Mesenchymal stem cell (in vitro differentiated cells and primary cell): ENCODE measurements at regions not wholly inside any gene's neighbourhood (a gene's known extent, or its start where the extent isn't known, plus 50 kb on each side); places are given as distances from the start of the nearest gene placed in this dataset. TPM values are rescaled to one million over a fixed set of nuclear protein-coding genes. Genes with fewer than 3 reads are reported as not detected.
"Not testable (repeated sequence)": the region's sequence is repeated elsewhere in the genome, so short reads cannot be mapped to it uniquely, and the experiment has no call there.

ENCODE experiments used
- DNase-seq: peaks from one replicate; pipeline ENCODE4 v3.0.0-alpha.2; 2013
- H2AFZ ChIP-seq: one replicate; pipeline ENCODE4 v1.6.1; 2013; ENCODE audit warnings: low read depth, mild to moderate bottlenecking, control low read depth, inconsistent platforms, low read length, moderate library complexity
- H2AK5ac ChIP-seq: 2 replicates; pipeline ENCODE4 v1.6.1; 2013; ENCODE audit warnings: low read length, moderate library complexity, mild to moderate bottlenecking, inconsistent platforms; ENCODE audit not compliant: severe bottlenecking
- H2BK120ac ChIP-seq: one replicate; pipeline ENCODE4 v1.6.1; 2013; ENCODE audit warnings: low read depth, mild to moderate bottlenecking, inconsistent platforms, low read length, moderate library complexity
- H2BK12ac ChIP-seq, 2 experiments: one replicate each; pipeline ENCODE4 v1.6.1; 2013; ENCODE audit warnings: inconsistent platforms in 2 of 2, low read length in 2 of 2, mild to moderate bottlenecking in 2 of 2, moderate library complexity in 2 of 2, control low read depth in 1 of 2
- H2BK15ac ChIP-seq: one replicate; pipeline ENCODE4 v1.6.1; 2013; ENCODE audit warnings: mild to moderate bottlenecking, low read depth, inconsistent platforms; ENCODE audit not compliant: poor library complexity, severe bottlenecking
- H2BK5ac ChIP-seq: 2 replicates; pipeline ENCODE4 v1.6.1; 2013; ENCODE audit warnings: low read depth, mild to moderate bottlenecking, low read length, control low read depth, inconsistent platforms; ENCODE audit not compliant: poor library complexity, severe bottlenecking
- H3K14ac ChIP-seq, 2 experiments: one replicate each; pipeline ENCODE4 v1.6.1; 2013; ENCODE audit warnings: inconsistent platforms in 2 of 2, low read length in 2 of 2, control low read depth in 1 of 2, mild to moderate bottlenecking in 1 of 2, moderate library complexity in 1 of 2
- H3K18ac ChIP-seq, 2 experiments: one replicate each; pipeline ENCODE4 v1.6.1; 2013; ENCODE audit warnings: inconsistent platforms in 2 of 2, low read length in 2 of 2, control low read depth in 1 of 2, low read depth in 1 of 2, mild to moderate bottlenecking in 1 of 2
- H3K23ac ChIP-seq, 2 experiments: one replicate each; pipeline ENCODE4 v1.6.1; 2013; ENCODE audit warnings: inconsistent platforms in 2 of 2, low read length in 2 of 2, mild to moderate bottlenecking in 2 of 2, moderate library complexity in 2 of 2, control low read depth in 1 of 2
- H3K27ac ChIP-seq: 2 replicates; pipeline ENCODE4 v1.5.1; 2013; ENCODE audit warnings: mild to moderate bottlenecking, moderate library complexity, low read length, control low read depth, inconsistent platforms; ENCODE audit not compliant: poor library complexity, severe bottlenecking
- H3K27me3 ChIP-seq, 2 experiments: 2 replicates each; pipeline versions ENCODE4 v1.6.1 to v1.7.0; 2013; ENCODE audit warnings: low read length in 2 of 2, mild to moderate bottlenecking in 2 of 2, moderate library complexity in 2 of 2, control low read depth in 1 of 2, inconsistent platforms in 1 of 2; ENCODE audit not compliant: control insufficient read depth in 1 of 2, insufficient read depth in 1 of 2
- H3K36me3 ChIP-seq, 2 experiments: 2 replicates each; pipeline versions ENCODE4 v1.6.1 to v1.7.0; 2013; ENCODE audit warnings: low read length in 2 of 2, control low read depth in 1 of 2, inconsistent platforms in 1 of 2, low read depth in 1 of 2, mild to moderate bottlenecking in 1 of 2; ENCODE audit not compliant: insufficient read depth in 2 of 2, control insufficient read depth in 1 of 2
- H3K4ac ChIP-seq, 2 experiments: one replicate each; pipeline ENCODE4 v1.6.1; 2013; ENCODE audit warnings: inconsistent platforms in 2 of 2, low read length in 2 of 2, mild to moderate bottlenecking in 2 of 2, moderate library complexity in 2 of 2, control low read depth in 1 of 2, low read depth in 1 of 2
- H3K4me1 ChIP-seq: 2 replicates; pipeline ENCODE4 v1.6.1; 2013; ENCODE audit warnings: low read depth, low read length, control low read depth; ENCODE audit not compliant: control insufficient read depth, insufficient read depth
- H3K4me2 ChIP-seq: 2 replicates; pipeline ENCODE4 v1.6.1; 2013; ENCODE audit warnings: low read length, mild to moderate bottlenecking, inconsistent platforms; ENCODE audit not compliant: poor library complexity, severe bottlenecking
- H3K4me3 ChIP-seq, 2 experiments: 2 replicates each; pipeline versions ENCODE4 v1.5.1 to v1.7.0; 2013; ENCODE audit warnings: low read length in 2 of 2, mild to moderate bottlenecking in 2 of 2, control low read depth in 1 of 2, low read depth in 1 of 2; ENCODE audit not compliant: insufficient read depth in 1 of 2
- H3K79me1 ChIP-seq: replicated peaks from 2 replicates; pipeline ENCODE4 v1.6.1; 2013; ENCODE audit warnings: mild to moderate bottlenecking, control low read depth, low read length, inconsistent platforms; ENCODE audit not compliant: poor library complexity, severe bottlenecking
- H3K9ac ChIP-seq: 2 replicates; pipeline ENCODE4 v1.7.0; 2013; ENCODE audit warnings: mild to moderate bottlenecking, low read length, moderate library complexity
- H3K9me3 ChIP-seq: 2 replicates; pipeline ENCODE4 v1.7.0; 2013; ENCODE audit warnings: mild to moderate bottlenecking, low read length; ENCODE audit not compliant: control insufficient read depth
- H4K8ac ChIP-seq: one replicate; pipeline ENCODE4 v1.6.1; 2013; ENCODE audit warnings: inconsistent platforms, mild to moderate bottlenecking, low read length, moderate library complexity
- H4K91ac ChIP-seq: one replicate; pipeline ENCODE4 v1.6.1; 2013; ENCODE audit warnings: mild to moderate bottlenecking, low read length, inconsistent platforms
- WGBS: methylation state at CpG from one replicate; pipeline ENCODE4 v1.1.7; 2013; ENCODE audit warnings: mixed read lengths; 5-methylcytosine and 5-hydroxymethylcytosine counted together
- small RNA-seq: library from polyadenylated mRNA; stranded (forward); fragments of <200 nt; extraction: miRNeasy Mini kit (QIAGEN cat#:217004); gene quantifications from one replicate; pipeline ENCODE3, GENCODE V24; 2013; ENCODE audit warnings: low read depth

DNA sequence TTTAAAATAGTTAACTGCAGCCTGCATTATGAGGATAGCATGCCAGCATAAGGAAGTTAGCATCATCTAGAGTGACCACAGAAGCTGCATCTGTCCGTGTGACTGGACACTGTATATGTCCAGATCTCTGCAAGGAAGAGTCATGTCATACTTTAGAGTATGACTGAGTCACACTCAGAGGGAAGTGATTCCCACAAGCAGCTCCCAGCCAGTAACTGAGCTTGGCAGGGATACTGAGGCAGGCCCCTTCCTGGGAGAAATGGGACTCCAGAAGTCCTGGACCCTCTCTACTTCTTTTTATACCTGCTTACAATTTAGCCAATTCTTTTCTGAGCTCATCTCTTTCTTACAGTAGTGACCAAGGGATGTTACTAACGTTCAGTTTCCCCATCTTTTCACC, 2975.9 kb downstream of the RPIA start:
- H3K4me1 ChIP-seq, H3K14ac ChIP-seq, H3K4me2 ChIP-seq, H2AFZ ChIP-seq, H3K79me1 ChIP-seq, H3K4me3 ChIP-seq, H3K4ac ChIP-seq, H4K91ac ChIP-seq, H3K9ac ChIP-seq, H3K27ac ChIP-seq, H2AK5ac ChIP-seq, H3K36me3 ChIP-seq, H4K8ac ChIP-seq, H3K18ac ChIP-seq, H2BK15ac ChIP-seq, H2BK120ac ChIP-seq, H2BK5ac ChIP-seq, H3K9me3 ChIP-seq, H3K27me3 ChIP-seq, H2BK12ac ChIP-seq, H3K23ac ChIP-seq: not testable (repeated sequence)
- peak; percentile 17 for DNase-seq
- WGBS, result no CpG with 5 or more reads among the region's 2 CpGs

DNA sequence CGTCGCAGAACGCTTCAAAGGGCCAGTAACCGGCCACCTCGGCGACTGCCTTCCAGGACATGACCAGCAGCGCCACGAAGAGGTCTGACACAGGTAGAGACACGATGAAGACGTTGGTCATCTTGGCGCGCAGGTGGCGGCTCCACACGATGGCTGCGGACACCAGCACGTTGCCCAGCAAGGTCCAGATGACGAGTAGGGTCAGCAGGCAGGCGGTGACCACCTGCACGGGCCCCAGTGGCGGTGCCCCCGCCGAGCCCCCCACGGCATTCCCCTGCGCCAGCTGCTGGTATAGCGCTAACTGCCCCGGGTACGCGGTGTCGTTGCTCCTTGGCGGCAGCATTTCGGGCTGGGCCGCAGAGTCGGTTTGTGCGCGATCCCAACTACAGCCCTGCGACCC, 2994.1 kb downstream of the RPIA start:
- H3K18ac ChIP-seq, H3K27ac ChIP-seq, H2BK120ac ChIP-seq, H3K4me1 ChIP-seq, H3K4me2 ChIP-seq, H3K36me3 ChIP-seq, H2AK5ac ChIP-seq, H3K79me1 ChIP-seq, H2BK12ac ChIP-seq, H2AFZ ChIP-seq, H3K9ac ChIP-seq, H4K91ac ChIP-seq, H3K14ac ChIP-seq, H2BK5ac ChIP-seq, H3K9me3 ChIP-seq, H3K4me3 ChIP-seq, H3K23ac ChIP-seq, DNase-seq, H4K8ac ChIP-seq, H2BK15ac ChIP-seq, H3K27me3 ChIP-seq, H3K4ac ChIP-seq: not testable (repeated sequence)
- WGBS, result no CpG with 5 or more reads among the region's 36 CpGs

- WGBS, result no CpG with 5 or more reads among the region's 42 CpGs
- H3K36me3 ChIP-seq, H3K79me1 ChIP-seq, H3K27me3 ChIP-seq, H3K4me3 ChIP-seq, H2AFZ ChIP-seq, H3K14ac ChIP-seq, H3K9ac ChIP-seq, H3K9me3 ChIP-seq, H4K91ac ChIP-seq, H3K4ac ChIP-seq, H2AK5ac ChIP-seq, H2BK15ac ChIP-seq, H2BK12ac ChIP-seq, DNase-seq, H2BK120ac ChIP-seq, H3K4me1 ChIP-seq, H3K27ac ChIP-seq, H4K8ac ChIP-seq, H2BK5ac ChIP-seq, H3K23ac ChIP-seq, H3K4me2 ChIP-seq, H3K18ac ChIP-seq: not testable (repeated sequence)
These were observed 2994.6 kb downstream of the RPIA start for GRCh38 chr2:91686046-91686445.

Small RNAs in the stretch of these regions (small RNA-seq; reads per million reads assigned to genes)
- gene AC233266.1, result not detected
- not detected for gene RNA5SP100
